K562 (cell line): ENCODE measurements at regions not wholly inside any gene's neighbourhood (a gene's known extent, or its start where the extent isn't known, plus 50 kb on each side); places are given as distances from the start of the nearest gene placed in this dataset.

ENCODE experiments used
- ATAC-seq: fragments of 200-7000 bp; cut with Tn5 transposase; 3 replicates; pipeline ENCODE4 v1.9.1; 2020; ENCODE audit warnings: moderate library complexity
- BruUV-seq: library from RNA; stranded (reverse); fragments of 400-500 nt; replicated peaks from 2 replicates; lab custom pipeline; 2021; lab: Mats Ljungman, UMichigan
- CTCF ChIA-PET: fragments of 300-600 bp; formaldehyde crosslinking; extraction: SDS; loops from one replicate; lab custom pipeline; 2021; ENCODE audit warnings: low intra/inter-chr PET ratio; lab: Yijun Ruan, JAX
- POLR2A ChIA-PET: fragments of 300-600, 350-650 bp; sonication (Branson Sonifier 250); formaldehyde crosslinking; extraction: SDS; loops from one replicate; lab custom pipeline; 2021; ENCODE audit warnings: antibody characterized with exemption, inconsistent platforms; lab: Yijun Ruan, JAX
- DNase-seq, 4 experiments: peaks; one replicate each; pipeline versions ENCODE4 v3.0.0 to v3.0.0-alpha.2; 2011 to 2018; ENCODE audit warnings: low spot score in 3 of 4, mixed read lengths in 3 of 4; ENCODE audit errors: extremely low read depth in 1 of 4
- FAIRE-seq: peaks from 2 replicates; lab custom pipeline; 2011; peaks lifted over from hg19 to GRCh38; lab: Jason Lieb, UNC
- H2AFZ ChIP-seq: 2 replicates; pipeline ENCODE4 v1.6.0; 2011; ENCODE audit warnings: low read depth, low read length, control low read depth, inconsistent platforms
- H3K27ac ChIP-seq: fragments of 200-600 bp; 3 replicates; pipeline ENCODE4 v1.8.0; 2011; ENCODE audit warnings: low read depth, mild to moderate bottlenecking, control low read depth, inconsistent platforms, low read length, moderate library complexity, mixed read lengths; ENCODE audit errors: extremely low read depth
- H3K27me3 ChIP-seq, 2 experiments: fragments of 300-600 bp in 1 of 2; 2 replicates in 1 of 2; 3 replicates in 1 of 2; pipeline versions ENCODE4 v1.6.0 to v1.8.0; 2011; ENCODE audit warnings: inconsistent platforms in 2 of 2, low read length in 2 of 2, mild to moderate bottlenecking in 1 of 2, mixed read lengths in 1 of 2, moderate library complexity in 1 of 2; ENCODE audit not compliant: control insufficient read depth in 2 of 2, insufficient read depth in 2 of 2
- H3K36me3 ChIP-seq: fragments of 300-600 bp; 3 replicates; pipeline ENCODE4 v1.8.0; 2011; ENCODE audit warnings: mild to moderate bottlenecking, low read length, inconsistent platforms; ENCODE audit not compliant: control insufficient read depth, insufficient read depth
- H3K4me1 ChIP-seq, 2 experiments: fragments of 200-600 bp in 1 of 2; replicated peaks in 1 of 2; 2 replicates in 1 of 2; 3 replicates in 1 of 2; pipeline versions ENCODE4 v1.5.1 to v1.8.0; 2011; ENCODE audit warnings: inconsistent platforms in 2 of 2, low read length in 2 of 2, mild to moderate bottlenecking in 1 of 2, mixed read lengths in 1 of 2, moderate library complexity in 1 of 2; ENCODE audit not compliant: control insufficient read depth in 2 of 2, insufficient read depth in 2 of 2
- H3K4me2 ChIP-seq: 2 replicates; pipeline ENCODE4 v1.6.1; 2011; ENCODE audit warnings: low read length, control low read depth, inconsistent platforms, mixed read lengths; ENCODE audit not compliant: insufficient read depth
- H3K4me3 ChIP-seq: fragments of 200-600 bp; sonication (generic), shearing (Covaris generic); 2 replicates; pipeline ENCODE4 v1.5.1; 2016; ENCODE audit warnings: control low read depth, inconsistent platforms
- H3K79me2 ChIP-seq: fragments of 200-600 bp; 3 replicates; pipeline ENCODE4 v1.8.0; 2011; ENCODE audit warnings: low read length, inconsistent platforms; ENCODE audit not compliant: control insufficient read depth, insufficient read depth
- H3K9ac ChIP-seq, 2 experiments: 2 replicates each; pipeline versions ENCODE4 v1.6.0 to v1.6.1; 2011; ENCODE audit warnings: low read depth in 2 of 2, low read length in 2 of 2, control low read depth in 1 of 2, inconsistent platforms in 1 of 2, mild to moderate bottlenecking in 1 of 2, mixed read lengths in 1 of 2; ENCODE audit not compliant: insufficient read depth in 1 of 2
- H3K9me1 ChIP-seq: one replicate; pipeline ENCODE4 v1.6.0; 2011; ENCODE audit warnings: inconsistent platforms, mild to moderate bottlenecking, low read length, moderate library complexity; ENCODE audit not compliant: control insufficient read depth, insufficient read depth
- H3K9me3 ChIP-seq: replicated peaks from 2 replicates; pipeline ENCODE4 v1.5.1; 2011; ENCODE audit warnings: low read depth, low read length, inconsistent platforms; ENCODE audit not compliant: control insufficient read depth, insufficient read depth
- H4K20me1 ChIP-seq: replicated peaks from 2 replicates; pipeline ENCODE4 v1.6.1; 2011; ENCODE audit warnings: low read length, inconsistent platforms, mixed read lengths; ENCODE audit not compliant: control insufficient read depth, insufficient read depth
- ARHGAP35 ChIP-seq: fragments of 450-650 bp; IDR thresholded peaks from 2 replicates; pipeline ENCODE4 v1.6.1; 2018; ENCODE audit not compliant: partially characterized antibody
- HOMEZ ChIP-seq: fragments of 250-450 bp; sonication (Bioruptor Pico); IDR thresholded peaks from 2 replicates; pipeline ENCODE4 v1.4.0; 2020; ENCODE audit warnings: mild to moderate bottlenecking, moderate library complexity
- KAT2B ChIP-seq: IDR thresholded peaks from one replicate; pipeline ENCODE4 v1.6.1; 2012; ENCODE audit warnings: low read depth, mild to moderate bottlenecking, control low read depth, inconsistent platforms, low read length, moderate library complexity
- MCM2 ChIP-seq: fragments of 450-650 bp; IDR thresholded peaks from 2 replicates; pipeline ENCODE4 v1.6.1; 2017; ENCODE audit warnings: low read depth, mild to moderate bottlenecking
- MEF2A ChIP-seq: IDR thresholded peaks from 2 replicates; pipeline ENCODE4 v1.6.1; 2011; ENCODE audit warnings: low read depth, mild to moderate bottlenecking, low read length, moderate library complexity; ENCODE audit not compliant: control insufficient read depth
- PKNOX1 ChIP-seq: fragments of 450-650 bp; IDR thresholded peaks from 2 replicates; pipeline ENCODE4 v1.6.1; 2016
- RAD21 ChIP-seq, 2 experiments: fragments of 250-450 bp in 1 of 2; fragments of 450-650 bp in 1 of 2; sonication (Bioruptor Pico) in 1 of 2; formaldehyde crosslinking in 1 of 2; IDR thresholded peaks in 1 of 2; conservative IDR thresholded peaks in 1 of 2; 2 replicates each; pipeline versions ENCODE4 v1.4.0 to v1.8.0; 2020 to 2022; ENCODE audit warnings: mild to moderate bottlenecking in 2 of 2, moderate library complexity in 1 of 2
- RBM22 ChIP-seq: fragments of 200-400 bp; formaldehyde crosslinking; IDR thresholded peaks from 2 replicates; pipeline ENCODE4 v1.6.1; 2018; ENCODE audit warnings: low read length, low read depth; ENCODE audit not compliant: poor library complexity, severe bottlenecking
- TBL1XR1 ChIP-seq, 2 experiments: IDR thresholded peaks; 2 replicates each; pipeline ENCODE4 v1.6.1; 2012; ENCODE audit warnings: improper control_type of control experiment in 2 of 2, low read length in 2 of 2, mild to moderate bottlenecking in 1 of 2
- YBX1 ChIP-seq: fragments of 450-650 bp; IDR thresholded peaks from 2 replicates; pipeline ENCODE4 v1.7.1; 2016; ENCODE audit warnings: mild to moderate bottlenecking
- ZBTB49 ChIP-seq: sonication (generic); formaldehyde crosslinking; IDR thresholded peaks from 2 replicates; pipeline ENCODE4 v1.8.0; 2022; ENCODE audit warnings: missing genetic modification reagents, mild to moderate bottlenecking, borderline replicate concordance
- ZNF551 ChIP-seq: fragments of 250-450 bp; sonication (Bioruptor Pico); IDR thresholded peaks from 2 replicates; pipeline ENCODE4 v1.5.0; 2021; ENCODE audit warnings: mild to moderate bottlenecking, moderate library complexity
- ZSCAN32 ChIP-seq: fragments of 450-650 bp; formaldehyde crosslinking; IDR thresholded peaks from 2 replicates; pipeline ENCODE4 v1.4.0; 2020; ENCODE audit warnings: mild to moderate bottlenecking, moderate library complexity
- WGBS: fragments of 100-300 bp; shearing (Covaris generic); methylation state at CpG from one replicate; pipeline ENCODE4 v1.1.6; 2016; ENCODE audit warnings: low coverage, mixed read lengths; ENCODE audit not compliant: insufficient coverage; ENCODE audit errors: missing lambda C conversion rate; 5-methylcytosine and 5-hydroxymethylcytosine counted together
- in situ Hi-C: fragments of 300-500 bp; cut with MboI; formaldehyde crosslinking; loops from 4 replicates; pipeline ENCODE4 v1.15.0; 2018; ENCODE audit warnings: inconsistent platforms, mixed read lengths
- intact Hi-C: fragments of 100-400 bp; cut with micrococcal nuclease; formaldehyde crosslinking; loops from 2 replicates; pipeline ENCODE4 v1.14.2; 2022

GRCh38 chr5:161027763-161028162 is 175.8 kb upstream of the ATP10B start:
- Histone ChIP-seq H3K27ac (no peak overlapping the region), H3K9me1 (no peaks in the 10 kb centered on the region), H3K4me3 (no peak overlapping the region), H3K36me3 (no peaks in the 10 kb centered on the region), H3K9me3 (no peaks in the 10 kb centered on the region)
- ATAC-seq (no peak), DNase-seq (no peak)
- CTCF ChIA-PET, result no interaction called here
- no peak for TF ChIP-seq PKNOX1
- no peak for TF ChIP-seq TBL1XR1 (IDR thresholded peaks at IDR 0.05; ENCODE audit: low read length in 2 of 2)
- no peak for TF ChIP-seq RAD21 (CRISPR knock-in tag; conservative IDR thresholded peaks at IDR 0.05 in 1 of 2, IDR thresholded peaks at IDR 0.05 in 1 of 2)
- no peak for TF ChIP-seq MEF2A
- no peak for TF ChIP-seq KAT2B
- TF ChIP-seq, all 486 proteins: peak for 0
- in situ Hi-C loops, result no loop called here
- Histone ChIP-seq H3K27me3 (no peaks in the 10 kb centered on the region), H4K20me1 (no peaks in the 10 kb centered on the region), H3K9ac (no peak overlapping the region), H3K4me1 (no peaks in the 10 kb centered on the region), H3K4me2 (no peak overlapping the region), H3K79me2 (no peaks in the 10 kb centered on the region), H2AFZ (no peak overlapping the region)
- POLR2A ChIA-PET, result no interaction called here
- intact Hi-C loops, result no loop called here
- FAIRE-seq, result no peak
- no TSS peak for BruUV-seq

GRCh38 chr5:161023551-161023950 is 171.5 kb upstream of the ATP10B start:
- WGBS, result 2% methylated on average over 4 of the region's 4 CpGs
- no peak for DNase-seq
- no peaks in the 10 kb centered on the region for H3K79me2 ChIP-seq
- ChIA-PET POLR2A (no interaction called here), CTCF (no interaction called here)
- H3K4me3 ChIP-seq, result no peak overlapping the region
- no peak overlapping the region for H3K27ac ChIP-seq
- no peaks in the 10 kb centered on the region for H3K36me3 ChIP-seq
- no peak for FAIRE-seq
- H3K9me3 ChIP-seq, result no peaks in the 10 kb centered on the region
- intact Hi-C loops (no loop called here), in situ Hi-C loops (no loop called here)
- H3K4me1 ChIP-seq, result no peaks in the 10 kb centered on the region
- no peak overlapping the region for H3K4me2 ChIP-seq
- H2AFZ ChIP-seq, result no peak overlapping the region
- BruUV-seq, result no TSS peak
- ATAC-seq, result no peak
- no peaks in the 10 kb centered on the region for H3K27me3 ChIP-seq
- no peaks in the 10 kb centered on the region for H3K9me1 ChIP-seq
- no peaks in the 10 kb centered on the region for H4K20me1 ChIP-seq
- H3K9ac ChIP-seq, result no peak overlapping the region
- TF ChIP-seq MCM2 (no peak), ZBTB49 (no peak), RBM22 (no peak), ARHGAP35 (no peak), HOMEZ (CRISPR knock-in tag) (no peak), ZSCAN32 (CRISPR knock-in tag) (no peak), ZNF551 (CRISPR knock-in tag) (no peak), YBX1 (no peak)
